Lower leg skin (tissue), 3 donors: ENCODE measurements at regions not wholly inside any gene's neighbourhood (a gene's known extent, or its start where the extent isn't known, plus 50 kb on each side); places are given as distances from the start of the nearest gene placed in this dataset.
"Not testable (repeated sequence)": the region's sequence is repeated elsewhere in the genome, so short reads cannot be mapped to it uniquely, and the experiment has no call there.

Experiments
- POLR2A ChIP-seq, 2 donors: fragments of 450-650 bp; IDR thresholded peaks; one replicate each; pipeline ENCODE4 v1.6.1; 2016 to 2017; ENCODE audit warnings: antibody characterized with exemption in 2 of 2, mild to moderate bottlenecking in 1 of 2, moderate library complexity in 1 of 2
- TF ChIP-seq, protein P1 (sequence below), 3 donors: fragments of 450-650 bp; IDR thresholded peaks; one replicate each; pipeline ENCODE4 v1.5.1; 2016; ENCODE audit warnings: antibody characterized with exemption in 3 of 3, mild to moderate bottlenecking in 3 of 3, moderate library complexity in 2 of 3

DNA sequence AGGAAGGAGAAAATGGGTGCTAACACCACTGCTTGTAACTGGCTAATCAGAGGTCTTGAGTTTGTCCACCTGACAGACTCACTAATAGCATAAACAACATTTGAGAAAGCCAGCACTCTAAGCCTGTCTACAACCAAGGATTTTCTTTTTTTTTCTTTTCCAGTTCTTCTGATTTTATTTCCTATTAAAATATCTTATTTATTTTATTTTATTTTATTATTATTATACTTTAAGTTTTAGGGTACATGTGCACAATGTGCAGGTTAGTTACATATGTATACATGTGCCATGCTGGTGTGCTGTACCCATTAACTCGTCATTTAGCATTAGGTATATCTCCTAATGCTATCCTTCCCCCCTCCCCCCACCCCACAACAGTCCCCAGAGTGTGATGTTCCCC lies 888.6 kb upstream of the ARRDC3 start:
- TF ChIP-seq, protein P1, sequence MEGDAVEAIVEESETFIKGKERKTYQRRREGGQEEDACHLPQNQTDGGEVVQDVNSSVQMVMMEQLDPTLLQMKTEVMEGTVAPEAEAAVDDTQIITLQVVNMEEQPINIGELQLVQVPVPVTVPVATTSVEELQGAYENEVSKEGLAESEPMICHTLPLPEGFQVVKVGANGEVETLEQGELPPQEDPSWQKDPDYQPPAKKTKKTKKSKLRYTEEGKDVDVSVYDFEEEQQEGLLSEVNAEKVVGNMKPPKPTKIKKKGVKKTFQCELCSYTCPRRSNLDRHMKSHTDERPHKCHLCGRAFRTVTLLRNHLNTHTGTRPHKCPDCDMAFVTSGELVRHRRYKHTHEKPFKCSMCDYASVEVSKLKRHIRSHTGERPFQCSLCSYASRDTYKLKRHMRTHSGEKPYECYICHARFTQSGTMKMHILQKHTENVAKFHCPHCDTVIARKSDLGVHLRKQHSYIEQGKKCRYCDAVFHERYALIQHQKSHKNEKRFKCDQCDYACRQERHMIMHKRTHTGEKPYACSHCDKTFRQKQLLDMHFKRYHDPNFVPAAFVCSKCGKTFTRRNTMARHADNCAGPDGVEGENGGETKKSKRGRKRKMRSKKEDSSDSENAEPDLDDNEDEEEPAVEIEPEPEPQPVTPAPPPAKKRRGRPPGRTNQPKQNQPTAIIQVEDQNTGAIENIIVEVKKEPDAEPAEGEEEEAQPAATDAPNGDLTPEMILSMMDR (IDR thresholded peaks at IDR 0.05): not testable (repeated sequence)
- not testable (repeated sequence) for TF ChIP-seq POLR2A (IDR thresholded peaks at IDR 0.05)
